Testis (tissue), 2 donors: ENCODE measurements at regions not wholly inside any gene's neighbourhood (a gene's known extent, or its start where the extent isn't known, plus 50 kb on each side); places are given as distances from the start of the nearest gene placed in this dataset.

ENCODE experiments used
- CTCF ChIP-seq, 3 experiments: fragments of 450-650 bp in 2 of 3; fragments of 200-600 bp in 1 of 3; sonication (generic) in 1 of 3; IDR thresholded peaks; one replicate each; pipeline ENCODE4 v1.5.1; 2016 to 2019; ENCODE audit warnings: antibody characterized with exemption in 3 of 3, mild to moderate bottlenecking in 2 of 3, moderate library complexity in 1 of 3
- POLR2A ChIP-seq: fragments of 450-650 bp; IDR thresholded peaks from one replicate; pipeline ENCODE4 v1.6.1; 2017; ENCODE audit warnings: antibody characterized with exemption, mild to moderate bottlenecking, moderate library complexity

- TF ChIP-seq CTCF (IDR thresholded peaks at IDR 0.05) (no peak), POLR2A (no peak)
These were observed 108.7 kb upstream of the ZNF678 start for GRCh38 chr1:227454686-227455085.
